ENCODE measurements at regions not wholly inside any gene's neighbourhood (a gene's known extent, or its start where the extent isn't known, plus 50 kb on each side); places are given as distances from the start of the nearest gene placed in this dataset.
"Not testable (repeated sequence)": the region's sequence is repeated elsewhere in the genome, so short reads cannot be mapped to it uniquely, and the experiment has no call there.

DNA sequence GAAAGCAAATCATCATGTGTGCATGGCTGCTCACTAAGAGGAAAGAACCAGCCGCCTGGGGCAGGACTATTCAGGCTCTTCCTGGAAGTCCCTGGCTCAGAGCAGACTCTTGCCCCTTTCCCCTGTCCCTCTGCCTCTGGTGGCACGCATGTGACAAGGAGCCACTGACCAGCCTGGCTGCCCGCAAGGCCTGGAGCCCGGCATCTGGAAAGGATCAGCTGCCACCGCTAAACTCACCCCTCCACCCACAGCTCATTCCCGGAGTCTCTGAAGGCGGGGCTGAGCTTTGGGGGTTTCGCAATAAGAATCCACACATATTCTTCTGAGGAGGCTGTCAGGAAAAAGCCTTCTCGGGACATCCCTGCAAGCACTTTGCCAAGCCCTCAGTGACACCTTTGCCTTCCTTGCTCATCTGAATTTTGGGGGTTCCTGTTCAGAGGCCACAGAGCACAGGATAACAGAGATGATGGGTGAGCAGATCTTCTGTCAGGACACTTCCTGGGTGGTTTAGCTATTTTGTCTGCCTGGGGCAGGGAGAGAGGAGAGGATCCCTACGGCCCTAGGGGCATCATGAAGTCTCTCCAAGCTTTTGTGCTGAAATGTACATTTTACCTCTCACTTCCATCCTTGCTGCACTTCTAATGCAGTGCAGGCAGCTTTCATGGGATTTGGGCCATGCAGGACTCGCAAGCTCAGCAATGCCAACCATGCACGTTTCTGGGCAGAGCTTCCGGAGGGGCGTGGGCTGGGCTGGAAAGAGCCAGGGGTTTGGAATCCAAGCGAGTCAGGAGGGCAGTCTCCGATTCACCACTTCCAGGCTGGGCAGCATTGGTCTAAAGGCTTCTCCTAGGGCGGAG lies 124.8 kb upstream of the MAP1LC3B2 start:
- no peak for DNase-seq

DNA sequence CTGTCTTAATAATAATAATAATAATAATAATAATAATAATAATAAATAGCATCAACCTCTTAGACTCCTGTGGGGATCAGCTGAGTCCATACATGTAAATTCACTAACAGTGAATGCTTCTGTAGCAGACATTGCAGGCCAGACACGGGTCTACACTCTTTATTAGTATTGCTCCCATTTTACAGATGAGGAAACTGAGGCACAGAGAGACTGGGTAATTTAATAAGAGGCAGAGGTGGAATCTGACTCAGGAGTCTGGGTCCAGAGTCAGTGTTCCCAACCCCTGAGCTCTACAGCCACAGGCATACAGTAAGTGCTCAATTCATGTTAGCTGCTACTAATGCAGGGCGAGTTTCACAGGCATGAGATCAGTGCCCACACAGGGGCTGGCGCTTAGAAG lies 123.2 kb upstream of the MAP1LC3B2 start:
- no peak for DNase-seq

DNA sequence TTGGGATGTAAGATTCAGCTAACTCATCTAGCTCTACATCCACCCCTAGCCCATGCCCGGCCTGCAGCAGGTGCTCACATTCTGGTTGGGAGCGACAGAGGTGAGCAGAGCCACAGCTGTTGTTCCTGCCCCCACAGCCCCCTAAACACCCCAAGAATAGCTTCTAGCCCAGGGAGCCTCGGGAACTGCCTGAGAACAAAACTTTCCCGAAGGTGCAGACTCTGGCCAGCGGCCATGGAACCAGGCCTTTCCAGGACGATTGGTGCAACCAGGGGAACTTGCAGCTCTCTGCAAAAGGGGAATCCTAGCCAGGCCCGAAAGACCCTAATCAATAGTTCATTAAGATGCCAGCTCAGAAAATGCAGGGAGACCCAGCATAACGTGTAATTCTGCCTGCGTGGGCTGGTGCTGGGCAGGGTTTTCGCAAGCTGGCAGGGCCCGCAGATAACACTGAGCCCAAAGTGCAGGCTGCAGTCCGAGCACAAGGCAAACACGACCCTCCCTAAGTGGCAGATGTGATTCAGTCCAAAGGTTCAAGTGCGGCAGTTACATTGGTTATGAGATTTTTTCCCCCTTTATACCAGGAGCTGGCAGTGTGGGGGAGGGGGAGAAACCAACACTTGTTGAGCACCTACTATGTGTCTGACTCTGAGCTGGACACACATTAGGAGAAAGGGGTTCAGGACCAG lies 122.5 kb upstream of the MAP1LC3B2 start:
- DNase-seq, result no peak

- no peak for DNase-seq
Measured at GRCh38 chr12:116441292-116441691, 117.9 kb upstream of the MAP1LC3B2 start.

DNA sequence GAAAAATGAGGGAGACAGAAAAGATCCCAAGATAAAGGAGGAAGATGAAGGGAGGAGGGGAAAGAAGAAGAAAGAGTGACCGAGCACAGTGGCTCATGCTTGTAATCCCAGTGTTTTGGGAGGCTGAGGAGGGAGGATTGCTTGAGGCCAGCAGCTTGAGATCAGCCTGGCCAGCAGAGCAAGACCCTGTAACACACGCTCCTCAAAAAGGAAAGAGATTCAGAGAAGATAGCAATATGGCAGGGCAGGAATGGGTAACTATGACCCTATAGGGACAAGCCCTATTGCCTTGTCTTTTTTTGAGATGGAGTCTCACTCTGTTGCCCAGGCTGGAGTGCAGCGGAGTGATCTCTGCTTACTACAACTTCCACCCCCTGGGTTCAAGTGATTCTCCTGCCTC lies 116.9 kb upstream of the MAP1LC3B2 start:
- DNase-seq, result no peak

- no peak for DNase-seq
Measured at GRCh38 chr12:116442946-116443345, 116.2 kb upstream of the MAP1LC3B2 start.

- DNase-seq, result no peak
Measured at GRCh38 chr12:116443821-116444589, 115.2 kb upstream of the MAP1LC3B2 start.

DNA sequence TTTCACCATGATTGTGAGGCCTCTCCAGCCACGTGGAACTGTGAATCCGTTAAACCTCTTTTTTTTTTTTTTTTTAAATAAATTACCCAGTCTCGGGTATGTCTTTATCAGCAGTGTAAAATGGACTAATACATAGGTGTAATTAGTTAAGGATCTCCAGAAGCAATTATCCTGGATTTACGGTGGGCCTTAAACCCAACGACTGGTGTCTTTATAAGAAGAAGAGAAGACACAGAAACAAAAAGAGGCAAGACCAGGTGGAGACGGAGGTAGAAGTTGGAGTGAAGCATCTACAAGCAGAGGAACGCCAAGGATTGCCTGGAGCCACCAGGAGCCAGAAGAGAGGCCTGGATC lies 114.6 kb upstream of the MAP1LC3B2 start:
- no peak for DNase-seq

DNA sequence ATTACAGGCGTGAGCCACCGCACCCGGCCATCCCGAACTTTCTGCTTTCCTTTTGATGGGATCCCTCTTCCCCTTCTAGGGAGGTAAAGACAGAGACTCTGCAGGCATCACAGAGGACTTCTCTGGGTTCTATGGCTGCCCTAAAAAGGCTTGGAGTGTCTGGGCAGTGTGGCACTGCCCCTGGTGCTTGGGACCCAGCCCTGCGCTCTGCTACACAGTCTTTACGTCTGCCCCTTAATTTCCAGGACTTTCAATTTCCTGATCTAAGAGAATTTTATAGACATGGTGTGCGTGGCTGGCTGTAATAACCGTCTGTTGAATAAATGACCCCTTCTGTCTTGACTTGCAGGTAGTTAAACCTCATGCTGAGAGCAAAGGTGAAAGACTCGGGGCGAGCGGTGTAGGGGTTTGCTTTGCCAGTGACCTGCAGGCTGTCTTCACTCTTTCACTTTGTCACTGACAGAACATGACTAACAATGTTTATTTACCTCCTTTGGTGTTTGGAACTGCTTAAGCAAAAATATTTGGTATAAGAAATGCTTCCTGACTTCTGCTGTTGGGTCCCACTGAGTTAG lies 110.9 kb upstream of the MAP1LC3B2 start:
- DNase-seq, result no peak

- no peak for DNase-seq
Measured at GRCh38 chr12:116450406-116450910, 108.7 kb upstream of the MAP1LC3B2 start.

DNA sequence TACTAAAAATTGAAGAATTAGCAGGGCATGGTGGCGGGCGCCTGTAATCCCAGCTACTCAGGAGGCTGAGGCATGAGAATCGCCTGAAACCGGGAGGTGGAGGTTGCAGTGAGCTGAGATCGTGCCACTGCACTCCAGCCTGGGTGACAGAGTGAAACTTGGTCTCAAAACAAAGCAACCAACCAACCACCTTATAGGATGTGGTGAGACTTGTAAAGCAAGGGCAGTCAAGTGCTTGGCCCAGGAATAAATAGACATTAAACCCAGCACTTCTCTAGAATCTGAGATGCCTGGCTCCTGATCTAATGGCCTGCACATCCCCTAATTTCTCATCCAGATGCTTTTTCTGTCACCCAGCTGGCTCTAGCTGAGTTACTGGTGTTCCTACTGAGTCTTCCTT lies 106.2 kb upstream of the MAP1LC3B2 start:
- DNase-seq, result not testable (repeated sequence)

DNA sequence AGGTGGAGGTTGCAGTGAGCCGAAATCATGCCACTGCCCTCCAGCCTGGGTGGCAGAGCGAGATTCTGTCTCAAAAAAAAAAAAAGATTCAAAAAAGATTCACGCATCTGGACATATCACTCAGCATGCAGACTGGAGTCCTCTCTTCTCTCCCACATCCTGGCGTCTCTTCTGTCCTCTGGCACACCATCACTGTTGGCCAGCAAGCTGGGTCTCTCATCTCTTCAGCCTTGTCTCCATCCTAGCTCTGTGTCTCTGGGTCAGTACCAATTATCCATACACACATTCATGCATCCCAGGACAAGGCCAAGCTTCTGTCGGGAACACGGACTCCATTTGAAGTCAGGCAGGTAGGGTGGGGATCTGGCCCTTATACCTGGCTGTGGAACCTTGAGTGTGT lies 105.5 kb upstream of the MAP1LC3B2 start:
- DNase-seq, result no peak

- DNase-seq, result no peak
Measured at GRCh38 chr12:116454076-116454475, 105.1 kb upstream of the MAP1LC3B2 start.

DNA sequence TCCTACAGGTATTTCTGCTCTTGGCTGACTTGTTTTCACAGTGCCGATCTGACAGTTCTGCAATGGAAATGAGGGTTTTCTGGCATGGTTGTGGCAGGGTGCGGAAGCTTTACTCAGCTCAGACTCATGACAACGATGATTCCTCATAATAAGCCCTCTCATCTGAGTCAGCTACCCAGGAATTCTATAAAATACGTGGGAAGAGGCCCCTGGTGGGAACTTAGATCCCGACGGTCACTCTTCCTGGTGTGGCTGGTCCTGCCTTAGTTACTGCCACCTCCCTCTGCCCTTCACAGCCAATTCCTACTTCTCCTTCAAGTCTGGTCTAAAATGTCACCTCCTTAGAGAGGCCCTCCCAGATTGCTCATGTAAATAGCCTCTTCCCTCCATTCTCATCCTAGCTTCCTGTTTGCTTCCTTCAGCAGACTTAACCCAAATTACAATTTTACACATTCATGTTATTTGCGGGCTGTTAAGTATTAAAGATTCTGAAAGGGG lies 104.2 kb upstream of the MAP1LC3B2 start:
- DNase-seq, result no peak

GRCh38 chr12:116455540-116456329 lies 103.4 kb upstream of the MAP1LC3B2 start:
- no peak for DNase-seq

- no peak for DNase-seq
Measured at GRCh38 chr12:116456330-116457082, 102.7 kb upstream of the MAP1LC3B2 start.

- DNase-seq, result no peak
Measured at GRCh38 chr12:116458492-116458891, 100.7 kb upstream of the MAP1LC3B2 start.

- DNase-seq, result no peak
Measured at GRCh38 chr12:116459011-116459875, 99.9 kb upstream of the MAP1LC3B2 start.

GRCh38 chr12:116459916-116460663 lies 99.1 kb upstream of the MAP1LC3B2 start:
- DNase-seq, result no peak
